SH-SY5Y (cell line): ENCODE measurements at regions not wholly inside any gene's neighbourhood (a gene's known extent, or its start where the extent isn't known, plus 50 kb on each side); places are given as distances from the start of the nearest gene placed in this dataset.

Source experiments
- GATA2 ChIP-seq: IDR thresholded peaks from 2 replicates; pipeline ENCODE4 v1.6.1; 2011; ENCODE audit warnings: mild to moderate bottlenecking, low read depth, low read length
- GATA3 ChIP-seq: IDR thresholded peaks from 2 replicates; pipeline ENCODE4 v1.6.1; 2011; ENCODE audit warnings: low read depth, mild to moderate bottlenecking, low read length, moderate library complexity

DNA sequence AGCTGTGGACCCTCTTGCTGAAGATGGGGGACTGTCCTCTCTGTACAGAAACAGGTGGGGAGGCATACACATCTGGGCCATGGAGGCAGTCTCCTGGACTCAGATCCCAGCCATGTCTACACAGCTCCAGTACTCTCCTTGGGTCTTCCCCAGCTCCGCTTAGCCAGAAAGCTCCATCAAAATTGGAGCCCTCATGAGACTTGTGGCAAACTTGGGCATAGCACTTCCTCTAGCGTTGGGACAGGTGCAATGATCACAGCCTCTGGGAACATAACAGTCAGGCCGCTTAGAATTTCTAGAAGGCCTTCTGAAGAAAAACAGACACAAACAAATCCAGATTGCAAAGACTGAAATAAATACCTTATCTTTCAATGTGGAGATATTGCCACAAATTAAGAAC is 634.3 kb upstream of the GOLIM4 start:
- TF ChIP-seq GATA2 = no peak
- no peak for TF ChIP-seq GATA3
